ENCODE measurements at regions not wholly inside any gene's neighbourhood (a gene's known extent, or its start where the extent isn't known, plus 50 kb on each side); places are given as distances from the start of the nearest gene placed in this dataset.

DNA sequence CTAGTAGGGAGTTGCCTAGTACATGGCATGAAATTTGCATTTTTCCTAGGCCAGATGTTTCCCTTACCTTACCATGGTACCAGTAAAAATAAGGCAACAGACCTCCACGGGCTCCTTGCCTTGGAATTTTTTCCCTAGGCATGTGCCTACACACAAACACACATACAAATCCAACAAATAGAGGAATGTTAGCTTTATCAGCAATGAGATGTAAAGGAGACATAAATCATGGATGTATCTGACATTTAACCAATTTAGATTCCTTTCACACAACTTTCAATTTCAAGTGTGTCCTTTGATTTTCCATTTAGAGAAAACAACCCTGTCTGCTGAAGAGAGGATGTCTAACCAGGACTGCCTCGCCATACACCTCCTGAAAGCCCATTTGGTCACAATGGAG, 209.7 kb upstream of the SP4 start:
- H3K4me3 ChIP-seq (replicated peaks in 1 of 3; ENCODE audit: low read depth in 2 of 3, low read length in 3 of 3): no peak overlapping the region
- DNase-seq: no peak
- Mint-ChIP-seq H3K4me3 (no peak overlapping the region), H3K27me3 (ENCODE audit: low read depth in 3 of 3) (peaks cover 2 to 3% (median 2%) of the 10 kb centered on the region in 3 donors), H3K27ac (no peak overlapping the region), H3K9me3 (peaks cover 2 to 17% (median 8%) of the 10 kb centered on the region in 7 donors), H3K4me1 (no peaks in the 10 kb centered on the region), H3K36me3 (no peaks in the 10 kb centered on the region)
- H2AFZ ChIP-seq (ENCODE audit: insufficient read depth, low read depth, low read length, poor library complexity, severe bottlenecking): no peak overlapping the region
- H3K79me2 ChIP-seq (ENCODE audit: insufficient read depth, low read length): no peaks in the 10 kb centered on the region
- H3K4me2 ChIP-seq (replicated peaks; ENCODE audit: extremely low read depth, low read length, poor library complexity, severe bottlenecking): no peak overlapping the region
- no CpG with 5 or more reads among the region's 2 CpGs for WGBS (ENCODE audit: insufficient coverage)
- intact Hi-C loops (cut with micrococcal nuclease): no loop called here
- TF ChIP-seq, protein P1, sequence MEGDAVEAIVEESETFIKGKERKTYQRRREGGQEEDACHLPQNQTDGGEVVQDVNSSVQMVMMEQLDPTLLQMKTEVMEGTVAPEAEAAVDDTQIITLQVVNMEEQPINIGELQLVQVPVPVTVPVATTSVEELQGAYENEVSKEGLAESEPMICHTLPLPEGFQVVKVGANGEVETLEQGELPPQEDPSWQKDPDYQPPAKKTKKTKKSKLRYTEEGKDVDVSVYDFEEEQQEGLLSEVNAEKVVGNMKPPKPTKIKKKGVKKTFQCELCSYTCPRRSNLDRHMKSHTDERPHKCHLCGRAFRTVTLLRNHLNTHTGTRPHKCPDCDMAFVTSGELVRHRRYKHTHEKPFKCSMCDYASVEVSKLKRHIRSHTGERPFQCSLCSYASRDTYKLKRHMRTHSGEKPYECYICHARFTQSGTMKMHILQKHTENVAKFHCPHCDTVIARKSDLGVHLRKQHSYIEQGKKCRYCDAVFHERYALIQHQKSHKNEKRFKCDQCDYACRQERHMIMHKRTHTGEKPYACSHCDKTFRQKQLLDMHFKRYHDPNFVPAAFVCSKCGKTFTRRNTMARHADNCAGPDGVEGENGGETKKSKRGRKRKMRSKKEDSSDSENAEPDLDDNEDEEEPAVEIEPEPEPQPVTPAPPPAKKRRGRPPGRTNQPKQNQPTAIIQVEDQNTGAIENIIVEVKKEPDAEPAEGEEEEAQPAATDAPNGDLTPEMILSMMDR (IDR thresholded peaks at IDR 0.05): no peak
- H3K27me3 ChIP-seq (ENCODE audit: control insufficient read depth in 2 of 2, insufficient read depth in 2 of 2, low read length in 2 of 2): no peaks in the 10 kb centered on the region
- peaks cover 6 to 15% of the 10 kb centered on the region in 2 donors for H3K9me3 ChIP-seq (replicated peaks in 1 of 2; ENCODE audit: control insufficient read depth in 1 of 2, insufficient read depth in 1 of 2, low read length in 2 of 2)
- no peaks in the 10 kb centered on the region for H3K36me3 ChIP-seq (replicated peaks in 1 of 2; ENCODE audit: control insufficient read depth in 1 of 2, insufficient read depth in 2 of 2, low read length in 2 of 2)
- H3K9ac ChIP-seq (ENCODE audit: insufficient read depth, low read length, poor library complexity, severe bottlenecking): no peak overlapping the region
- H3K4me1 ChIP-seq (ENCODE audit: control insufficient read depth in 1 of 2, insufficient read depth in 2 of 2, low read length in 2 of 2): no peaks in the 10 kb centered on the region
- H3K27ac ChIP-seq (ENCODE audit: low read depth in 1 of 2, low read length in 2 of 2): no peak overlapping the region
- H4K20me1 ChIP-seq (ENCODE audit: insufficient read depth, low read length): no peaks in the 10 kb centered on the region

DNA sequence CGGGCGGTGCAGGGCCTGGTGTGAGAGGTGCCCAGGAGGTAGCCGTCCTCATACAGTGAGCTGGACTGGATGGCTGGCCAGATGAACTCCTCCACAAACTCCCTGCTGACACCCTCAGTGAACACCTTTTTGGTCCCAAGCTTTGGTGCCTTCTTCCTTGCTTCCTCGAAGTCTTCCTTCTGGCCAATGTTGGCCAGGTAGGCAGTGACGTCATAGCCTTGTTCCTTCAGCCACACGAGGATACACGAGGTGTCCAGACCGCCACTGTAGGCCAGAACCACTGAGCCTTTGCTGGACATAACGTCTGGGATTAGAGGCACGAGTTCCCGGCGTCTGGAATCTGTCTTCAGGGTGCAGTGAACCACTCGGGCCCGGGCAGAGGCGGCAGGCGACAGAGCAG, 206.8 kb upstream of the SP4 start:
- WGBS (ENCODE audit: insufficient coverage): 96% methylated on average over 14 of the region's 16 CpGs

More for the DNA sequence above, 206.8 kb upstream of the SP4 start:
- H3K27me3 Mint-ChIP-seq (ENCODE audit: low read depth in 3 of 3): peaks cover 0 to 2% (median 1%) of the 10 kb centered on the region in 3 donors
- Histone ChIP-seq H3K9me3 (replicated peaks in 1 of 2; ENCODE audit: control insufficient read depth in 1 of 2, insufficient read depth in 1 of 2, low read length in 2 of 2) (peaks cover 6 to 15% of the 10 kb centered on the region in 2 donors), H3K36me3 (replicated peaks in 1 of 2; ENCODE audit: control insufficient read depth in 1 of 2, insufficient read depth in 2 of 2, low read length in 2 of 2) (no peaks in the 10 kb centered on the region), H3K79me2 (ENCODE audit: insufficient read depth, low read length) (no peaks in the 10 kb centered on the region), H3K4me1 (ENCODE audit: control insufficient read depth in 1 of 2, insufficient read depth in 2 of 2, low read length in 2 of 2) (no peaks in the 10 kb centered on the region), H4K20me1 (ENCODE audit: insufficient read depth, low read length) (no peaks in the 10 kb centered on the region), H2AFZ (ENCODE audit: insufficient read depth, low read depth, low read length, poor library complexity, severe bottlenecking) (no peak overlapping the region), H3K27ac (ENCODE audit: low read depth in 1 of 2, low read length in 2 of 2) (no peak overlapping the region), H3K4me3 (replicated peaks in 1 of 3; ENCODE audit: low read depth in 2 of 3, low read length in 3 of 3) (no peak overlapping the region), H3K9ac (ENCODE audit: insufficient read depth, low read length, poor library complexity, severe bottlenecking) (no peak overlapping the region), H3K27me3 (ENCODE audit: control insufficient read depth in 2 of 2, insufficient read depth in 2 of 2, low read length in 2 of 2) (no peaks in the 10 kb centered on the region), H3K4me2 (replicated peaks; ENCODE audit: extremely low read depth, low read length, poor library complexity, severe bottlenecking) (no peak overlapping the region)
- TF ChIP-seq, protein P1 (IDR thresholded peaks at IDR 0.05): no peak
- H3K4me3 Mint-ChIP-seq: no peak overlapping the region
- DNase-seq: no peak
- no peak overlapping the region for H3K27ac Mint-ChIP-seq
- no peaks in the 10 kb centered on the region for H3K36me3 Mint-ChIP-seq
- no peaks in the 10 kb centered on the region for H3K4me1 Mint-ChIP-seq
- intact Hi-C loops (cut with micrococcal nuclease): no loop called here
- H3K9me3 Mint-ChIP-seq: peaks cover 2 to 17% (median 8%) of the 10 kb centered on the region in 7 donors

All from CD14-positive monocyte (primary cell).